BE2C (cell line): ENCODE measurements at regions not wholly inside any gene's neighbourhood (a gene's known extent, or its start where the extent isn't known, plus 50 kb on each side); places are given as distances from the start of the nearest gene placed in this dataset.

Experiments used
- DNase-seq: peaks from one replicate; pipeline ENCODE4 v3.0.0-alpha.2; 2020
- H3K27me3 ChIP-seq: fragments of 250-450 bp; sonication (Bioruptor Pico); 2 replicates; pipeline ENCODE4 v1.5.1; 2020; ENCODE audit warnings: mild to moderate bottlenecking
- H3K36me3 ChIP-seq: fragments of 250-450 bp; sonication (Bioruptor Pico); 2 replicates; pipeline ENCODE4 v1.5.1; 2020; ENCODE audit warnings: mild to moderate bottlenecking
- H3K4me1 ChIP-seq: fragments of 250-450 bp; sonication (Bioruptor Pico); 2 replicates; pipeline ENCODE4 v1.5.1; 2020
- H3K4me3 ChIP-seq: 2 replicates; pipeline ENCODE4 v1.5.1; 2011; ENCODE audit warnings: low read depth, low read length
- H3K9me3 ChIP-seq: fragments of 250-450 bp; sonication (Bioruptor Pico); 2 replicates; pipeline ENCODE4 v1.5.1; 2020
- CTCF ChIP-seq: IDR thresholded peaks from 2 replicates; pipeline ENCODE4 v1.5.1; 2012; ENCODE audit warnings: mild to moderate bottlenecking, low read depth, low read length

- no peaks in the 10 kb centered on the region for H3K4me1 ChIP-seq
- no peak for DNase-seq
- no peak for TF ChIP-seq CTCF
- no peaks in the 10 kb centered on the region for H3K9me3 ChIP-seq
- H3K27me3 ChIP-seq, result peaks cover 47% of the 10 kb centered on the region
- no peak overlapping the region for H3K4me3 ChIP-seq
- H3K36me3 ChIP-seq, result no peaks in the 10 kb centered on the region
These were observed 1319.8 kb downstream of the TMEM121 start for GRCh38 chr14:106846218-106846617.

- TF ChIP-seq CTCF, result peak; percentile 46
- Histone ChIP-seq H3K27me3 (peaks cover 39% of the 10 kb centered on the region), H3K36me3 (no peaks in the 10 kb centered on the region), H3K4me3 (no peak overlapping the region), H3K9me3 (no peaks in the 10 kb centered on the region), H3K4me1 (no peaks in the 10 kb centered on the region)
- peak; percentile 12 for DNase-seq
These were observed 1322.1 kb downstream of the TMEM121 start for GRCh38 chr14:106848330-106849121.

- no peaks in the 10 kb centered on the region for H3K36me3 ChIP-seq
- TF ChIP-seq CTCF, result no peak
- no peak for DNase-seq
- H3K9me3 ChIP-seq, result no peaks in the 10 kb centered on the region
- H3K4me1 ChIP-seq, result no peaks in the 10 kb centered on the region
- peaks cover 12% of the 10 kb centered on the region for H3K27me3 ChIP-seq
- no peak overlapping the region for H3K4me3 ChIP-seq
These were observed 1324.8 kb downstream of the TMEM121 start for GRCh38 chr14:106850913-106851825.

GRCh38 chr14:106872611-106873446 lies 1346.4 kb downstream of the TMEM121 start:
- H3K27me3 ChIP-seq, result no peaks in the 10 kb centered on the region
- no peaks in the 10 kb centered on the region for H3K36me3 ChIP-seq
- TF ChIP-seq CTCF, result peak; percentile 61
- H3K9me3 ChIP-seq, result no peaks in the 10 kb centered on the region; the same call in 1 of the 2 replicates
- peak; percentile 67 for DNase-seq
- H3K4me1 ChIP-seq, result no peaks in the 10 kb centered on the region
- H3K4me3 ChIP-seq, result no peak overlapping the region

- Histone ChIP-seq H3K4me1 (no peaks in the 10 kb centered on the region), H3K27me3 (no peaks in the 10 kb centered on the region), H3K9me3 (no peaks in the 10 kb centered on the region; the same call in 1 of the 2 replicates), H3K36me3 (no peaks in the 10 kb centered on the region), H3K4me3 (no peak overlapping the region)
- DNase-seq, result no peak
- TF ChIP-seq CTCF, result no peak
These were observed 1348.0 kb downstream of the TMEM121 start for GRCh38 chr14:106874350-106874749.
